ENCODE measurements at regions not wholly inside any gene's neighbourhood (a gene's known extent, or its start where the extent isn't known, plus 50 kb on each side); places are given as distances from the start of the nearest gene placed in this dataset.

DNA sequence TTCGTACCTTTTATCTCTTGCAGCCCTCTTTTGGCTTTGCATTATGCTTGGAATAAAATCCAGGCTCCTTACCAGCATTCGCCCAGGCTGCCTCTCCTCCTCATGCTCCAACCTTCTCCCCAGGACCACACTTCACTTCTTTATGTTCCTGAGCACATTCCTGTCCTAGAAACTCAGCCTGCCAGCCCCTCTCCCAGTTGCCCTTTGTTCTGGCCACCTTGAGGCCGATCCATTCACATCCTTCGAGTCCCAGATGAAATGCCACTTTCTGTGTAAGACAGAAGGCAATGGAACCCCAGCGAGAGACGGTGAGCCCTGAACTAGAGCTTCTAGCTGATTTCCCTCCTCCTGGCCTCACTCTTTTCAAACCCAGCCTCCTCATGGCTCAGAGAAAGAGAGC lies 73.0 kb upstream of the NTM start:
- POLR2A ChIA-PET (ENCODE audit: low non-redundant PET), result no interaction called here
- TF ChIP-seq CTCF (conservative IDR thresholded peaks at IDR 0.05; ENCODE audit: low read depth), result no peak
- CTCF ChIA-PET, result interaction anchor here (0.6 kb wide), 1 partner anchor 16 kb away, joined by 3 read pairs; no protein-coding TSS in a partner anchor
- no peak overlapping the region for H3K27ac ChIP-seq
- no peak for DNase-seq (ENCODE audit: low spot score)

- POLR2A ChIA-PET (ENCODE audit: low non-redundant PET), result no interaction called here
- no peak for TF ChIP-seq CTCF (conservative IDR thresholded peaks at IDR 0.05; ENCODE audit: low read depth)
- DNase-seq (ENCODE audit: low spot score), result no peak
- CTCF ChIA-PET, result no interaction called here
- no peak overlapping the region for H3K27ac ChIP-seq
Observed at GRCh38 chr11:131299598-131300438, 70.6 kb upstream of the NTM start.

DNA sequence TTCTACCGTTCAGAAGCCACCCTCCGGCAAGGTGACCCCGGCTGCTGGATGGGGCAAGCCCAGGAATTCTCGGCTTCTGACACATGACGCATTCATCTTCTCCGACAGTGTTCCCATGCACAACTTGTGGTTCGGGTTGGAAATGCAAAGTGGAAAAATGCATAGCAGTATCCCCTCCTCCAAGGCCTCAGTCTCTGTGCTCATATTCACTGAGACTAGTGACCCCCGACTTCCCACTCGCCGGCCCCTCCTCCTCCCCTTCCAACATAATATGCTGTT lies 70.0 kb upstream of the NTM start:
- no peak for TF ChIP-seq CTCF (conservative IDR thresholded peaks at IDR 0.05; ENCODE audit: low read depth)
- H3K27ac ChIP-seq, result no peak overlapping the region
- CTCF ChIA-PET, result interaction anchor here (0.6 kb wide), 1 partner anchor 58 kb away, joined by 5 read pairs; no protein-coding TSS in a partner anchor
- POLR2A ChIA-PET (ENCODE audit: low non-redundant PET), result no interaction called here
- no peak for DNase-seq (ENCODE audit: low spot score)

- ChIA-PET CTCF (no interaction called here), POLR2A (ENCODE audit: low non-redundant PET) (no interaction called here)
- DNase-seq (ENCODE audit: low spot score), result no peak
- no peak for TF ChIP-seq CTCF (conservative IDR thresholded peaks at IDR 0.05; ENCODE audit: low read depth)
- H3K27ac ChIP-seq, result no peak overlapping the region
Observed at GRCh38 chr11:131301306-131301705, 69.1 kb upstream of the NTM start.

DNA sequence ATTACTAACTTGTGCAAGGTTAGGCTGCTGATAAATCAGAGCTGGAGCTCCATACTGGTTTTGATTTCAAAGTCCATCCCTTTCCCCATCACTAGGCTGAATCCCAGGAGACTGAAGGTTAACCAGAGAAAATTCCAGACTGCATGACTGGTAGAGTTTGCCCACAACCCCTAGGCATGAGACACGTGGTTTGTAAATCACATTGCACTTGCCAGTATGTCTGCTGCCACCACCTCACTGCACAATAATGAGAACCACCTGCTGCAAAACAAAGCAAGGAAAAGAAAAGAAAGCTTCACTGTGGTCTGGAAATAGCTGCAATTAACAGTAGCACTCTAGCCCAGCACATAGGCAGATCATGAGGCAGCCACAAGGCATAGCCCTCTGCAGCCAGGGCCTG lies 67.6 kb upstream of the NTM start:
- TF ChIP-seq CTCF (conservative IDR thresholded peaks at IDR 0.05; ENCODE audit: low read depth), result no peak
- DNase-seq (ENCODE audit: low spot score), result no peak
- CTCF ChIA-PET, result no interaction called here

DNA sequence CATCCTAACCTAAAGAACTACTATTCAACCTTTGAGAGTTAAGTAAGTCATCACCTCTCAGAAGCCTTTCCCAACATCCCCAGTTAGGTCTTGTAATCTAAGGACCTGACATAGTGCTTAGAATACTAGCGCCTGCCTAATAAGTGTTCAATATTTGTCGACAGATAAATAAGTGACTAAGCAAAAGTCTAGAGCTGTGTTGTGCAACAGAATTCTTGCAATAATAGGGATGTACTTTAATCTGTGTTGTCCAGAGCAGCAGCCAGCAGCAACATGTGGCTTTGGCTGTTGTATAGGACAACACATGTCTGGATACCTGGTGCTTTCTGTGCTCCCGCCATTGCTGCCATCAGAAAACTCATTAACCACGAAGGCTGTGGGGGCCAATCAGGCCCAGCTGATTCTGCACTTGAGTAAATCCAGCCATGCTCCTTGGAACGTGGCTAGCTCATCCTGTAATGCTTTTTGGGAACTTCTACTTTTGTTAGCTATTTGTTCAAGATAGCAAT lies 66.8 kb upstream of the NTM start:
- TF ChIP-seq CTCF (conservative IDR thresholded peaks at IDR 0.05; ENCODE audit: low read depth), result no peak
- H3K27ac ChIP-seq, result no peak overlapping the region
- DNase-seq (ENCODE audit: low spot score), result no peak
- ChIA-PET CTCF (interaction anchor here (0.7 kb wide), 1 partner anchor 9 kb away, joined by 3 read pairs; no protein-coding TSS in a partner anchor), POLR2A (ENCODE audit: low non-redundant PET) (no interaction called here)

More for the DNA sequence above, 67.6 kb upstream of the NTM start:
- no peak overlapping the region for H3K27ac ChIP-seq
- POLR2A ChIA-PET (ENCODE audit: low non-redundant PET), result no interaction called here

Measured in RWPE1 (cell line).